Stimulated activated CD4-positive, alpha-beta T cell treated with anti-CD3 and anti-CD28 coated beads, Interleukin-1b, Interleukin-23, amount 100 ng/mL, for 48 hours (primary cell): ENCODE measurements at regions not wholly inside any gene's neighbourhood (a gene's known extent, or its start where the extent isn't known, plus 50 kb on each side); places are given as distances from the start of the nearest gene placed in this dataset.
"Not testable (repeated sequence)": the region's sequence is repeated elsewhere in the genome, so short reads cannot be mapped to it uniquely, and the experiment has no call there.

ENCODE experiments used
- DNase-seq: peaks from one replicate; pipeline ENCODE4 v3.0.0-alpha.2; 2020

DNA sequence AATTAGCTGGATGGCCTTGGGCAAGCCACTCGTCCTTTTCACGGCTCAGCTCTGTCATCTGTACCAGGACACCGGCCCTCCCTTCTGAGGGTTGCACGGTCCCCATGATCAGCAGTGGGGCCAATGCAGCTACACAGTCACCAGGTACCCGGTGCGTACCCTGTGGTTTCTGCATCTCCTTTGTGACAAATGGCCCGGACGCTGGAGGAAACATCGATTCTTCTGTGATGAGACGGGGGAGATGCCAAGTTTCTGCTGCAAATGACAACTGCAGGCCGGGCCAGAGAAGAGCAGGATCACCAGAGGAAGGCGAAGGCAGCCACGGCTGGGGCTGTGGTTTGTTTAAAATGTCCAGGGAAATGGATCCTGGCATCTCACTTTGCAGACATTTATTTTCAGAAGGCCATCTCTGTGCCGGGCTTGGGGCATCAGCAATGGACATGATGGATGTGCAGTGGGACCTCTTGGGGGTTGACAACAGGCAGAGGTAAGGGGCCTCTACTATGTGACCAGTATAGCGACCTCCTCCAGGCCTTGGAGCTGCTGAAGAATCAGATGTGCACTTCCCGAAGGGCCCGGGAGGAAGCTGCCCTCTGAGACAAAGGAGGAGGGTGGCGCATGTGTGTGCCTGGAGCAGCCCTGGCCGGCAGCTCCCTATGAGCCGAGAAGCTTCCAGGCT is 221.9 kb upstream of the C1orf174 start:
- no peak for DNase-seq

GRCh38 chr1:4122513-4123160 is 222.6 kb upstream of the C1orf174 start:
- DNase-seq = no peak

GRCh38 chr1:4124631-4125145 is 224.6 kb upstream of the C1orf174 start:
- no peak for DNase-seq

GRCh38 chr1:4126251-4126650 is 226.2 kb upstream of the C1orf174 start:
- DNase-seq = no peak

GRCh38 chr1:4126731-4127591 is 226.9 kb upstream of the C1orf174 start:
- no peak for DNase-seq

GRCh38 chr1:4127592-4128140 is 227.6 kb upstream of the C1orf174 start:
- no peak for DNase-seq

DNA sequence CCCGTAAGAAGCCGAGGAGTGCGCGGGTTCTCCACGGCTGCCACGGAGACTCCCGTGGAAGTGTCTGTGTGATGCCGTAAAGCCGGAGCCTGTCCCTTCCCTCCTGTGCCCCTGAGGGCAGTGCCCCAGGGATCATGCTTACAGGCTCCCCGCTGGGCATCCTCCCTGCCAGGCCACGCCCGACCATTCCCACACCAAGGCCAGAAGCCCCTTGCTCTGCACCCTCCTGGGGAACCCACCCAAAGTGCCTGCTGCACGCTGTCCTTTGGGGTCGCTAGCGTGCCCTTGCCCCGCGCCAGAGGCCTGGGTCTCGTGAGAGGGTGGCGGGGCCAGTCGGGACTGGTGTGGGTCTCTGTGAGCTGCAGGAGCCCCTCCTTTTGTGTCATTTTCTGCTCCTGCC is 228.5 kb upstream of the C1orf174 start:
- DNase-seq = no peak

GRCh38 chr1:4129693-4130092 is 229.6 kb upstream of the C1orf174 start:
- no peak for DNase-seq

DNA sequence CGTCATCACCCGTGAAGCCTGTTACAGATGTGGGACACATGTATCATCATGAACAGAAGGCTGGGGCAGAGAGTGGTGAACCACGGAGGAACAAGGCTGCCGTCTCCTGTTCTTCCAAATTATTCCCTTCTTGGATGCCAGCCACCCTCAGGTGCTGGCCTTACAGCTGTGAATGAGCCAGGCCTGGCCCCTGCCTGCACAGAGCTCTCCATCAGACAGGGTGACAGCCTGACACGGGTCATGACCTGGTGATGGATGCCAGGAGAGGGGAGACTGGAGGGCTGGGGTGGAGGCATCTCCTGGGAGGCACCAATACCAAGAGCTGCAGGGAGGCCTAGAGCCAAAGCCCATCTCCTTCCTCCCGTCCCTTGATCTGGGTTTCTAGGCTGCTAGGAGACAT is 230.0 kb upstream of the C1orf174 start:
- DNase-seq = no peak

GRCh38 chr1:4131734-4132133 is 231.7 kb upstream of the C1orf174 start:
- no peak for DNase-seq

- DNase-seq = no peak
Measured at GRCh38 chr1:4132352-4133296, 232.6 kb upstream of the C1orf174 start.

GRCh38 chr1:4133297-4133938 is 233.3 kb upstream of the C1orf174 start:
- no peak for DNase-seq

GRCh38 chr1:4133939-4134321 is 233.9 kb upstream of the C1orf174 start:
- DNase-seq = no peak

DNA sequence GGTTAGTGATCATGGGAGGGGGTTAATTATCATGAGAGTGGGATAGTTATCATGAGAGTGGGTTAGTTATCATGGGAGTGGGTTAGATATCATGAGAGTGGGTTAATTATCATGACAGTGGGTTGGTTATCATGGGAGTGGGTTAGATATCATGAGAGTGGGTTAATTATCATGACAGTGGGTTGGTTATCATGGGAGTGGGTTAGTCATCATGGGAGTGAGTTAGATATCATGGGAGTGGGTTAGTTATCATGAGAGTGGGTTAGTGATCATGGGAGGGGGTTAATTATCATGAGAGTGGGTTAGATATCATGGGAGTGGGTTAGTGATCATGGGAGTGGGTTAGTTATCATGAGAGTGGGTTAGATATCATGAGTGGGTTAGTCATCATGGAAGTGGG is 235.8 kb upstream of the C1orf174 start:
- DNase-seq = not testable (repeated sequence)

- no peak for DNase-seq
Measured at GRCh38 chr1:4137621-4138415, 237.7 kb upstream of the C1orf174 start.

DNA sequence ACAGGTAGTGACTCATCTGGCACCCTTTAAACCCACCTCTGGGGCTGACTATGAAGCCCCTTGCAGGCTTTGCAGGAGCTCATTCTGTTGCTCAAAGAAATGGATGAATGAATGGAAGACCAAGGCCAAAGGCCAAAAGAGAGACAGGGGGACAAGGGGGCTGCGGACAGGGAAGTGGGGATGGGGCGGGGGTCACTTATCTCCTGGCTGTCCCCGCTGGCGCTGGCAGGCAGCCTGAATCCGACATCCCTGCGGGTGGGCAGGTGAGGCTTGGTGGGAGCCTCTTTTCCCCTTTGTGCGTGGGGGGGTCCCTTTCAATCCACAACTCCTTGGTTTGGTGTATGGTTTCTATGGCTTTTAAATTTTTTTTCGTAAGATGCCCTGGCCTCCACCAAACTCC is 239.6 kb upstream of the C1orf174 start:
- no peak for DNase-seq

DNA sequence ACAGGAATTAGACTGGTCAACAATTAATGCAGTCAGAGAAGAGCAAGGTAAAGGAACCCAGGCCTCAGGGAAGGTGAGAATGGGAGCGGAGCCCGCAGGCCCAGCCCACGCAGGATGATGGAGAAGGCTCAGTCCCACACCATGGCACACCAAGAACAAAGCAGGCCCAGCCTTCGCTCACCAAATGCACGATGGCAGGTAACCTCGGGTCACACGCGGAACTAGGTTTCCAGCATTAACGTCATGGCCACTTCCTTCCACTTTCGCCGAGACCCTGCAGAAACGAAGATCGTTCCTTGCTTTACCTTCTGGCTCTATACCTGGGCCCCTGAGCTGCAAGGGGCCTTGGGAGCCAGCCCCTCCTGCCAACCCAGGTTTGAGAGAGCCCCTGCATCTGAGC is 240.2 kb upstream of the C1orf174 start:
- DNase-seq = no peak

GRCh38 chr1:4140821-4141220 is 240.7 kb upstream of the C1orf174 start:
- DNase-seq = no peak

- no peak for DNase-seq
Measured at GRCh38 chr1:4144349-4144971, 244.4 kb upstream of the C1orf174 start.

- DNase-seq = no peak
Measured at GRCh38 chr1:4146101-4146500, 246.0 kb upstream of the C1orf174 start.
